ENCODE measurements at regions not wholly inside any gene's neighbourhood (a gene's known extent, or its start where the extent isn't known, plus 50 kb on each side); places are given as distances from the start of the nearest gene placed in this dataset.

DNA sequence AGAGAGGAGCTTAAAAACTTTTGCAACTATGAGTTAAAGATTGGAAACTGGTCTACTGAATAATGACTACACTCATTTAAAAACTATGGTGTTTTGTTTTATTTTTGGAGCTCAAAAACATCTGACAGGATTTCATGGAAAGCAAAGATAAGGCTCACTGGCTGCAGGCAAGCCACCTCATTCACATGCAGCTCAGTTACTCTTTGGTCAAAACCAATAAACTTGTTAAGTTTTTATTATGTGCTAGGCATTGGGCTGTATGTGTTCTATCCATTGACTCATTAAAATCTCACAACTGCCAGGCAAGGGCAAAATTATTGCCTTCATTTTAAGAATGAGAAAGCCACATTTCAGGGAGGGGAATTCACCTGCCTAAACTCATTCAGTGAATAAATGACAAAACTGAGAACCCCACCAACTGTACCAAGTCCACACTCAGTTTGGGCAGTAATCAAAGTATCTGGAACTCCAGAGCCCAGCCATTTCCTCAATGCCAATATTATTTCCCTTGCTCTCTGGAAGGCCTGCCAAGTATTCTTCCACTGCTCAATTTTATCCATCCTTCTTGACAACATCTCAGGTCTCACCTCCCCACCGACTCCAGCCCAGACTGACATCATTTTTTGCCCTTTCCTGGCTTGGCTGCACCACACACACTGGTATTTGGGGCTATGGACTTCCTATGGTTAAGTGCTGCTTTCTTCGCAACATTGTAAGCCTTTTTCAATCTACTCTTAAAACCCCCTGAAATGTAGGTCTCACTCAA lies 401.1 kb upstream of the NFIA start:
- Mint-ChIP-seq H3K4me1 (ENCODE audit: unreplicated experiment) (no peaks in the 10 kb centered on the region), H3K27me3 (peaks cover 4% of the 10 kb centered on the region)

DNA sequence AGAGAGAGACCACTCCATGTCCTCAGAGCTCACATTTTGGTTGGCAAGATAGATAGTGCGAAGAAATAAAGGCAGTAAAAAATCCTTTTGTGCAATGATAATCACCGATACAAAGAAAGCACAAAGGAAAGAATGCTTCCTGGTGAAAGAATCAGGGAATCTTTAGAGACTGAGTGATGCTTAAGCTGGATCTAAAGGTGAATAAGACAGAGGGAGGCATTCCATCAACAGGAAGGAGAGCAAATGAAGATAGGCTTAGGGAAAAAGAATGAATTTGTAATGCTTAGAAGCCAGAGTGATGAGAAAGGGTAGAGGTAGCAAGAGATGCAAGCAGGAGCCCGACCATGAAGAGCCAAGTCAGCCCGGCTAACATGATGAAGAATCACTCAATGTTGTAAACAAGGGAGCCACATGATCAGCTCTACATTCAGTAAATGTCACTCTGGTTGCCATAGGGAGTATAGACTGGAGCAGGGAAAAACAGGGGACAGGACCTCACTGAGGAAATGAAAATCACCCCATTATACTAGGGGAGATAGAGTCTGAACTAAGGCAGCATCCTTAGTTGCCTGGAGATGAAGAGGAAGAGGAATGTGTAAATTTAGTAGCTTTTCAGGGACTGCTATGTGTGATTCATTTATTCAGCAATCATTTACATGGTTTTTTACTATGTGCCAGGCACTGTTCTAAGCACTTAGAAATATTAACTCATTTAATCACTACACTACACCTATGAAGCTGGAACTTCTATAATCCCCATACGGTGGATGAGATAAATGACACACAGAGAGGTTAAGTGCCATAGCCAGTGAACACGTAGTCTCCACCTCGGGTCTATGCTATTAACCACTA lies 402.6 kb upstream of the NFIA start:
- Mint-ChIP-seq H3K9me3 (no peaks in the 10 kb centered on the region), H3K36me3 (no peaks in the 10 kb centered on the region), H3K4me3 (no peak overlapping the region), H3K27ac (no peak overlapping the region), H3K4me1 (ENCODE audit: unreplicated experiment) (peaks cover 8% of the 10 kb centered on the region), H3K27me3 (peaks cover 11% of the 10 kb centered on the region)
- no peak for TF ChIP-seq CTCF (conservative IDR thresholded peaks at IDR 0.05)
- DNase-seq (ENCODE audit: extremely low spot score, unreplicated experiment), result no peak

More for the DNA sequence above, 401.1 kb upstream of the NFIA start:
- H3K4me3 Mint-ChIP-seq, result no peak overlapping the region
- TF ChIP-seq CTCF (conservative IDR thresholded peaks at IDR 0.05), result no peak
- no peak for DNase-seq (ENCODE audit: extremely low spot score, unreplicated experiment)
- H3K9me3 Mint-ChIP-seq, result no peaks in the 10 kb centered on the region
- no peak overlapping the region for H3K27ac Mint-ChIP-seq
- H3K36me3 Mint-ChIP-seq, result no peaks in the 10 kb centered on the region

- H3K4me3 Mint-ChIP-seq, result no peak overlapping the region
- DNase-seq (ENCODE audit: extremely low spot score, unreplicated experiment), result no peak
- peaks cover 11% of the 10 kb centered on the region for H3K27me3 Mint-ChIP-seq
- peaks cover 8% of the 10 kb centered on the region for H3K4me1 Mint-ChIP-seq (ENCODE audit: unreplicated experiment)
- H3K27ac Mint-ChIP-seq, result no peak overlapping the region
- TF ChIP-seq CTCF (conservative IDR thresholded peaks at IDR 0.05), result no peak
- H3K36me3 Mint-ChIP-seq, result no peaks in the 10 kb centered on the region
- no peaks in the 10 kb centered on the region for H3K9me3 Mint-ChIP-seq
These were observed 403.6 kb upstream of the NFIA start for GRCh38 chr1:60678802-60679201.

DNA sequence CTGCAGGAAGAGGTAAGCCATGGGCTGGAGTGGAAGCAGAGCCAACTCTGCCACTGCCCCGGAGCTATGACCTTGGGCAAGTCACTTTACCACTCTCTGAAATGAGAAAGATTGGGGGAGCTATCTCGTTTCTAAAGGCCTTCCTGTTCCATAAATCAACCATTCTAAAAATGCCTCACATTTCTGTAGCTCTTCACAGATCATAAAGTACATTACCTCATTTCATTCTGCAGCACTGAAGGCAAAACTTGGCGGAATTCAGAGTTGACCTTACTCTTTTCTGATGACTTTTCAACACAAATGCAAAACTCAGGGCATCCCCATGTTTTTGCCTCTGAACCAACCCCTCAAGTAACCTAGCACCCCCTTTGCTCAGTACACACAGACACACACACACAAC lies 404.0 kb upstream of the NFIA start:
- TF ChIP-seq CTCF (conservative IDR thresholded peaks at IDR 0.05), result no peak
- Mint-ChIP-seq H3K9me3 (no peaks in the 10 kb centered on the region), H3K27ac (no peak overlapping the region), H3K27me3 (peaks cover 14% of the 10 kb centered on the region), H3K36me3 (no peaks in the 10 kb centered on the region), H3K4me3 (no peak overlapping the region), H3K4me1 (ENCODE audit: unreplicated experiment) (peaks cover 8% of the 10 kb centered on the region)
- DNase-seq (ENCODE audit: extremely low spot score, unreplicated experiment), result no peak

DNA sequence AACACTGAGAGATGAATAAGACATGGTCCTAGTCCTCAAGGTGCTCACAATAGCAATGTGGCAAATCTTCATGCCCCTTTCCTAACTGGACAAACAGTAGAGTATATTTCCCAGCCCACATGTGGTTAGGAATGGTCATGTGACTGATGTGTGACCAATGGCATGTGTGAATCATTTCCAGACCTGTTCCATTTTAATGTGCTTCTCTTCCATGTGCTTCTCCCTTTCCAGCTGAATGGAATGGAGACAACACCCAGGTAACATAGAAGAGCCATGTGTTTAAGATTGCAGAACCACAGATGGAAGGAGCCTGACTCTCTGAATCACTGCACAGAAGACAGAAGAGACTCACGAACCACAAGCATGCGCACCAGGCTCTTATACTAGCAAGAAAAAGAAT lies 409.9 kb upstream of the NFIA start:
- no peak for TF ChIP-seq CTCF (conservative IDR thresholded peaks at IDR 0.05)
- peaks cover 10% of the 10 kb centered on the region for H3K27me3 Mint-ChIP-seq
- peaks cover 5% of the 10 kb centered on the region for H3K9me3 Mint-ChIP-seq
- no peaks in the 10 kb centered on the region for H3K36me3 Mint-ChIP-seq
- peaks cover 14% of the 10 kb centered on the region for H3K4me1 Mint-ChIP-seq (ENCODE audit: unreplicated experiment)
- H3K27ac Mint-ChIP-seq, result no peak overlapping the region
- no peak for DNase-seq (ENCODE audit: extremely low spot score, unreplicated experiment)
- H3K4me3 Mint-ChIP-seq, result no peak overlapping the region
